ENCODE measurements at regions not wholly inside any gene's neighbourhood (a gene's known extent, or its start where the extent isn't known, plus 50 kb on each side); places are given as distances from the start of the nearest gene placed in this dataset.

DNA sequence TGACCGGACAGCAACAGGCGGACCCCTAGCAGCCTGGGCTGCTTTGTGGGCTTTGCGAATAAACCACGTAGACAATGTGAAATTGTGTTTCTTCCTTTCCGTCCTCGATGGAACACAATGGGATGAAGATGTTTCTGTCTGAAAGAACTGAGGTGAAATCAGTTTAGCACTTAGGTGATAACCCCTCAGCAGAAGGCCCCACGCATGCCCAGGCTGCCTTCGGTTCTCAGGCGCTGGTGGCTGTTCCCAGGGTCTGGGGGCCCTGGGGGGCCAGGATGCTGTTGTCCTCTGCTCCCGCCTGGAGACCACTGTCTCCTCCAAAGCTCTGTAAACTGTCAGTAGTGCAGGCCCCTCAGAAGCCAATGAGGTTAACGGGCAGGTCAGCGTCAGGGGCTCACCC, 73.9 kb upstream of the HGFAC start:
- TF ChIP-seq TAF1 (IDR thresholded peaks at IDR 0.05; ENCODE audit: low read depth) (no peak), EP300 (IDR thresholded peaks at IDR 0.05; ENCODE audit: borderline replicate concordance) (no peak), CREB1 (IDR thresholded peaks at IDR 0.05; ENCODE audit: low read depth) (no peak), YY1 (IDR thresholded peaks at IDR 0.05; ENCODE audit: low read depth) (no peak), EGR1 (IDR thresholded peaks at IDR 0.05) (no peak), REST (IDR thresholded peaks at IDR 0.05; ENCODE audit: low read depth) (no peak), FOXM1 (IDR thresholded peaks at IDR 0.05; ENCODE audit: borderline replicate concordance, low read depth) (no peak), RAD21 (IDR thresholded peaks at IDR 0.05; ENCODE audit: low read depth) (no peak)
- TF ChIP-seq, protein P1, sequence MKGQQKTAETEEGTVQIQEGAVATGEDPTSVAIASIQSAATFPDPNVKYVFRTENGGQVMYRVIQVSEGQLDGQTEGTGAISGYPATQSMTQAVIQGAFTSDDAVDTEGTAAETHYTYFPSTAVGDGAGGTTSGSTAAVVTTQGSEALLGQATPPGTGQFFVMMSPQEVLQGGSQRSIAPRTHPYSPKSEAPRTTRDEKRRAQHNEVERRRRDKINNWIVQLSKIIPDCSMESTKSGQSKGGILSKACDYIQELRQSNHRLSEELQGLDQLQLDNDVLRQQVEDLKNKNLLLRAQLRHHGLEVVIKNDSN (IDR thresholded peaks at IDR 0.05), result no peak
- TF ChIP-seq, protein P2, sequence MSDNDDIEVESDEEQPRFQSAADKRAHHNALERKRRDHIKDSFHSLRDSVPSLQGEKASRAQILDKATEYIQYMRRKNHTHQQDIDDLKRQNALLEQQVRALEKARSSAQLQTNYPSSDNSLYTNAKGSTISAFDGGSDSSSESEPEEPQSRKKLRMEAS (IDR thresholded peaks at IDR 0.05), result no peak

Measured in Ishikawa (cell line).